ENCODE measurements at regions not wholly inside any gene's neighbourhood (a gene's known extent, or its start where the extent isn't known, plus 50 kb on each side); places are given as distances from the start of the nearest gene placed in this dataset.

GRCh38 chr6:100134297-100134696 is 140.3 kb upstream of the MCHR2 start:
- DNase-seq = no peak

- DNase-seq = no peak
These were observed 138.0 kb upstream of the MCHR2 start for GRCh38 chr6:100132005-100132404.

DNA sequence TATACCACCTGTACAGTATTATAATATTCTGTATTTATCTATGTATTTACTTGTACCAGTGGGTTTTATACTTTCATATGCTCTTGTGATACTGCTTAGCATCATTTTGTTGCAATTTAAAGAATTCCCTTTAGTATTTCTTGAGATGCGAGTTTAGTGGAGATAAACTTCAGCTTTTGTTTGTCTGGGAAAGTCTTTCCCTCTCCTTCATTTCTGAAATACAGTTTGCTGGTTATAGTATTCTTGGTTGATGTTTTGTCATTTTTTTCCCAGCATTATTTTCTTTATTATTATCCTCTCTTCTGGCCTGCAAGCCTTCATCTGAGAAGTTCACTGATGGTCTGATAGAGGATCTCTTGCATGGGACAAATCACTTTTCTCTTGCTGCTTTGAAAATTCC is 136.6 kb upstream of the MCHR2 start:
- no peak for DNase-seq

DNA sequence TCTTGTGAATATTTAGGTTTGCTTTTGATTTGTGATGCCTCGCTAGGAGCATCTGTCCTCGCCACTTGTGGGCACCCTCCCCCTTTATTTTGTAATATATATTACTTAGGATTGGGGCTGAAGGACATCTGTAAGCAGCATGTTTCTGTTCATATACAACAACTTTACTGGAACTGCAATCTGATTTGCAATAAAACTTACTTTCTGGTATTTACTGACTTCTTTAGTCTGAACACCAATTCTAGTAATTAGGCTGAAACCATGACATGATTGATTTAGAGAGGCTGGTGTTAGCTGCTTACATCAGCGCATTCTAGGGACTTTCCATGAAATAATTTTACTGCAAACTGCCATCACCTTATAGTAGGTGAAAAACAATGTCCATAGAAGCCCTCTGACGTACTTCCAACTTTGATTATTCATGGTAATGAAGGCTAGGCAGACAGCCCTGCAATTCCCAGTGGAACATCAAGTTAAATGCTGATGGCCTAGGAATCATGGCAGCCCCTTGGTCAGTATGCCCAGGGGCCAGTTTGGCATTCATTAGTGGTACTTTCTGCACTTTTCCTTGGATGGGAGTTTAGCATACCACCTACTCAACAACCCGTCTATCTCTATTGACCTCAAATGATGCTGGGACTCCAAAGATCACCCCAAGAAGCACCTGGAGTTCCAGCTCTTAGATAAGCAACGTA is 132.9 kb upstream of the MCHR2 start:
- no peak for DNase-seq

- DNase-seq = no peak
These were observed 128.0 kb upstream of the MCHR2 start for GRCh38 chr6:100121854-100122609.

DNA sequence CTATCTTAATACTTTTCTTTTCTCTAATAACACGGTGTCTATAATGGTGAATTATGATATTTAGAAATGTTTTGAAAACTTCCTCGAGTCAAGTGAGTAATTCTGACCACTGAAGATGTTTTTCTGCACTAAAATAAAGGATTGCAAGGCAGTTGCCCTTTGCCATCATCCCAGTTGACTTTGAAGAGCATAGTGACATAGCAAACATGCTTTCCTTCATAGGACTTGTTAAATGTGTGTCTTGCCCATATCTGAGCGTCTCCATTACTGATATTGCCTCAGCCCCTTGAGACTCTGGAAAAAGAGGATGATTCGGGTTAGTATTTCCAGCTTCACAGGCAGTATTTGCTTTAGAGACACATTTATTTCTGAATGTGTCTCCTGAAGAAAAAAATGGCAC is 125.2 kb upstream of the MCHR2 start:
- no peak for DNase-seq

GRCh38 chr6:100118301-100118700 is 124.3 kb upstream of the MCHR2 start:
- DNase-seq = no peak

DNA sequence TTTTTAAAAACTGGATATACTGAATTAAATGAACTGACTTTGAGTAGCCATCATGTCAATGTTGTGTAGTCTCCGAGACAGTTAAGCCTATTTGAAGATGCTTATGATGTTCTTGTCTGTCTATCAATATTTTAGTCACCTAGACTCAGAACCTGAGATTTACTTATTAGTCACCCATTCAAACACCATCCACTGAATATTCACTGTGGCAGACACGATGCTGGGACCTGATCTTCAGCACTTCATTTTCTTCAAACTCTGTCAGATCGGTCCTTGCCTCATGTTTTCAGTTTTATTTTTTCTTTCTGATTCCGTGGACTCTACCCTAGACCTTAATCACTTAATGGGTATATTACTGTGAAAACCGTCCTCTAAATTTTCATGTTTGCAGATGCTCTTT is 123.7 kb upstream of the MCHR2 start:
- DNase-seq = no peak

DNA sequence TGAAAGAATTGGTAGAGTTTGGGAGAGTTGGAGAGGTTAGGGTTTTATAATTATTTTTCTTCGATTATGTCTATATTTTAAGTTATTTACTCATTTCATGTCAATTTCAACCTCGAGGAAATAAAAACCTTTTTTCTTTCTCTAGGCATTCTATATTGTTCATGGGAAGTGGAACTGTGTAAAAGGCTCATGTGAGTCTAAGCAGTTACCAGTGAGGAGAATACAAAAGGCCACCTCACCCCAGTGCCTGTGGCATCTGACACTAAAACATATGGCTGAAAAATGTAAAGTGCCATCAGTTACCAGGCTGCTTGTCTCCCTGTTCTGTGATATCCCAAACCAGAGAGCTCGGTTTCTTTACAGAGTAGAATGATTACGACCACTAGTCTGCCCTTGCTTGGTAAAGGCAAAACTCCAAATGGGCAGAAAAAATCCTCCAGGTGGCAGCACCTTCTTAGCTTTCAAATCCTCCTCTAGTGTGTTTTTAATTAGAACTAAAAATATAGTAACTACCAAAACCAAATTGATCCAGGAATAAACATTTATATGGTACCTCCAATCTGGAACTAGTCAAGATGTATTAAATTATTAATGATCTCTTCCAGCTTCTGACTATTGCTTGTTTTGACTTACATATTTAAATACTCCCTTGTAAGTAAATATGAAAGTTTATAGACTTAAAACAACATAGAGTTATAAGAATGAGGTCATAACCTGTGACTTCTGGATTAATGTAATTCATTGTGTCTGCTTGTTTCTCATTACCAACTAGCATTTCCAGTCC is 122.6 kb upstream of the MCHR2 start:
- DNase-seq = peak; percentile 11

- no peak for DNase-seq
These were observed 121.5 kb upstream of the MCHR2 start for GRCh38 chr6:100115407-100116101.

DNA sequence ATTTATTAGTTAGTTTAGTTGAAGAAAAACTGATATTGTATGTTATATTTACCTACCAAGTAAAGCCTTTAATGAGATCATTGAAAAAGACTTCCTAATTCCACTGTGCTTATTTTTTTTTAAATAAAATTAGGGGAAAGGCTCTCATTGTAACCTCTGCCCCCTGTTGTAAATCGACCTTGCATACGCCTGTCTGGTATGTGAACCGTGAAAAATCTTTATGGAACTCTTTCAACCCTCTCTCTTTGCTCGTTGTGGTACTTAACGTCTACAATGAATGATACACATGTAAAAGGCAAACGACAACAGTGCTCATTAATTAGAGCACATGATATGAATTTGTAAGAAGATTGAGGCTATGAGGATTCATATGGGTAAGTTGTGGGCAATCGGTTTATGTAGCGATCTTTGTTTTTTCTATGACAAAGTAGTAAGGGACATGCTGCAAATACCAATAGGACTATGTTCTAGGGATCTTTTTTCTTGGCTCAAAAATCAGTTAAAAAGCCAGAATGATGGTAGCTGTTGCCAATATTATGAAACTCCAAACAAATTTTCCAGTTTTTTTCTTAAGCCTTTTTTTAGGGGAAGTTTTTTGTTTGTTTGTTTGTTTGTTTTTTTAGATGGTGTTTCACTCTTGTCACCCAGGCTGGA is 119.0 kb upstream of the MCHR2 start:
- DNase-seq = no peak

- DNase-seq = no peak
These were observed 112.0 kb upstream of the MCHR2 start for GRCh38 chr6:100105919-100106529.

GRCh38 chr6:100105138-100105537 is 111.1 kb upstream of the MCHR2 start:
- DNase-seq = no peak

- DNase-seq = no peak
These were observed 109.9 kb upstream of the MCHR2 start for GRCh38 chr6:100103931-100104330.

GRCh38 chr6:100103194-100103593 is 109.2 kb upstream of the MCHR2 start:
- no peak for DNase-seq

- no peak for DNase-seq
These were observed 107.6 kb upstream of the MCHR2 start for GRCh38 chr6:100101644-100102043.

- no peak for DNase-seq
These were observed 106.8 kb upstream of the MCHR2 start for GRCh38 chr6:100100776-100101175.

DNA sequence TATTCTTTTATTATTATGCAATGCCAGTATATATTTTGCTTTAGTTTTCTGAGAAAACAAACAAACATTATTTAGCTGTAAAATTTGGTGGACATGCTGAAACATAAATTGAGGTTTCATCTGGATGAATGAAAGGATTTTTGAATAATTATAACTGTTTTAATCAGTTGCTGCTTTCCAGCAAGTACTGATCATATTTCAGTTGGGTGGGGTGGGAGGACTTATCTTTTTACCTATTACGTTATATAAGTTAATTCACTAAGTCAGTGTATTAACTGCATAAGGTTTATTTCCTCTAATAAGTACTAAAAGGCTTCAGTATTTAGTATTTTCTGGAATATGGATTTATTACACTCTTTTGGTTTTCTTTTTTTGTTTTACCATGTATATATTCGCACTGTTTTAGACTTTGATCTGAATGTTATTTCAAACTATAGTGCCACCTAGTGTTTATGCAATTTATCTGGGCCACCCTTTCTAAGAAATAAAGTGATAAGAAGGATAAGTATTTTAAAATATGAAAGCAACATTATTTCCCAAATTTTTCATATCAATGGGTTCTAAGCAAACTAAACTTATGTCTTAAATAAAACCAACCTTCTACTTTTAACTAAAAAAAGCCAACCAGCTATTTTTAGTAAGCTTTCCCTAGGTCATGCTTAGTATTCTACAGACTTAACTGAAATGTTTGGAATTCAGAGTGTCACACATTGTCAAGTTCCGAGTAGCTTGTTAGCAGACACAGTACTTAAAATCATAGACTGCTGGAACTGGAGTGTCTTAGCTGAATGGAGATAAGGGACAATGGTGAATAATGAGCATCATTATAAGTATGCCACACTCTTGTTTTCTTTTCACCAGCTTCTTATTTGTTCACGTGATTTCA is 105.4 kb upstream of the MCHR2 start:
- no peak for DNase-seq

GRCh38 chr6:100096936-100097335 is 102.9 kb upstream of the MCHR2 start:
- DNase-seq = no peak

DNA sequence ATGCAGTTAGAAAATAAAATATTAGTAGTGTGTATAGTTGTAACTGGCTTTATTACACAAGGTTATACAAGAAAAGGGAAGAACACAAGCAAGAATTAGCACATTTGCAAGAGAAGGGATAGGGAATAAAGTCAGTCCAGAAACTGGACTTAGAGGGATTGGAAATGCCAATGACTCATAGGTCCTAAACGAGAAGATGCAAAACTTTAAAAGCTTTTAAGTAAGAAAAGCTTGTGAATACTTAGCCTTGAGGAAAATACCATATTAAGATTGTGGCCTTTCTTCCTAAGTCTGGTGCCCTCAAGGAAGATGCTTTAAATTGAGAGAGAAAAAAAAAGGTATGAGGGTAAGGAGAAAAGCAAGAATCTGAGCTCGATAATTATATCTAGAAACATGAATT is 102.3 kb upstream of the MCHR2 start:
- DNase-seq = no peak

DNA sequence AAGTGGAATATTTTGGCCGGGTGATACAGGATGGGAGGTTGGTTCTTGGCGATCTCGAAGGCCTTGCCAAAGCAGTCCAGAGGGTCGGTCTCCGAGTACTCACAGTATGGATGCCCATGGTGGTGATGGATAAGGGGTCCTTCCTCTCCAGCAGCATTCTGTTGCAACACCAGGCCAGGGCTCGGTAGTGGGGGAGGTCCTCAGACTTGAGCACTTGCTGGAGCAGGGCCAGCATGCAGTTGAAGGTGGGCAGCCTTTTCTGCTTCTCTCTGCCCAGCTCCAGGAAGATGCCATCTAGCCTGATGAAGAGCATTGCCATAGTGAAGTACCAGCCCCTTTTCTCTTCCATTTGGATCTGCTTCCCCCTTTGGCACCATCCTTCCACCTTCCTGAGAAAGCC is 99.4 kb upstream of the MCHR2 start:
- DNase-seq = no peak

All from GDM1 (cell line).